Esophagus muscularis mucosa (tissue), 4 donors: ENCODE measurements at regions not wholly inside any gene's neighbourhood (a gene's known extent, or its start where the extent isn't known, plus 50 kb on each side); places are given as distances from the start of the nearest gene placed in this dataset.

Source experiments
- EP300 ChIP-seq: sonication (generic); formaldehyde crosslinking; IDR thresholded peaks from one replicate; pipeline ENCODE4 v1.6.1; 2017; ENCODE audit warnings: antibody characterized with exemption
- POLR2A ChIP-seq: fragments of 450-650 bp; IDR thresholded peaks from one replicate; pipeline ENCODE4 v1.6.1; 2017; ENCODE audit warnings: antibody characterized with exemption, moderate library complexity, mild to moderate bottlenecking, low read depth
- POLR2AphosphoS5 ChIP-seq, 2 donors: sonication (generic); formaldehyde crosslinking; IDR thresholded peaks; one replicate each; pipeline ENCODE4 v1.6.1; 2017; ENCODE audit warnings: antibody characterized with exemption in 2 of 2
- TF ChIP-seq, protein P1 (sequence below), 3 experiments: fragments of 200-600 bp in 2 of 3; fragments of 450-650 bp in 1 of 3; sonication (generic) in 2 of 3; IDR thresholded peaks; one replicate each; pipeline ENCODE4 v1.5.1; 2017 to 2019; ENCODE audit warnings: antibody characterized with exemption in 3 of 3, mild to moderate bottlenecking in 2 of 3, moderate library complexity in 1 of 3

DNA sequence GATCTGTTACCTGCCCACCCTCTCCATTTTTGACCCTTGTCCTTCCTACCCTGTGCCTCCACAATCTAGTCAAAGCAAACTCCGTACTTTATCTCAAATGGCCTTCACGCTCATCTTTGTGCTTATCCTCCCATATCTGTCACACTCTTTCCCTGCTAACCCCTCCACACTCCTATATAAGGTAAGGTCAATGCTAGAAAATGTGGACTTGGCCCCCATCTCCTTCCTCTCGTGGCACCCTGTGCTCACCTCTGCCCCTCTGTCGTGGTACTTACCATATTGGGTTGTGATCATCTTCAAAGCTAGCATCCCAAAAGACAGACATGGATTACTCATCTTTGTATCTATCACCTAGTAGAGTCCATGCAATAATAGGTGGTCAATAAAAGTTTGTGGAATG, 127.6 kb upstream of the FOXQ1 start:
- TF ChIP-seq POLR2AphosphoS5 (IDR thresholded peaks at IDR 0.05) (no peak), POLR2A (no peak), EP300 (no peak)
- TF ChIP-seq, protein P1, sequence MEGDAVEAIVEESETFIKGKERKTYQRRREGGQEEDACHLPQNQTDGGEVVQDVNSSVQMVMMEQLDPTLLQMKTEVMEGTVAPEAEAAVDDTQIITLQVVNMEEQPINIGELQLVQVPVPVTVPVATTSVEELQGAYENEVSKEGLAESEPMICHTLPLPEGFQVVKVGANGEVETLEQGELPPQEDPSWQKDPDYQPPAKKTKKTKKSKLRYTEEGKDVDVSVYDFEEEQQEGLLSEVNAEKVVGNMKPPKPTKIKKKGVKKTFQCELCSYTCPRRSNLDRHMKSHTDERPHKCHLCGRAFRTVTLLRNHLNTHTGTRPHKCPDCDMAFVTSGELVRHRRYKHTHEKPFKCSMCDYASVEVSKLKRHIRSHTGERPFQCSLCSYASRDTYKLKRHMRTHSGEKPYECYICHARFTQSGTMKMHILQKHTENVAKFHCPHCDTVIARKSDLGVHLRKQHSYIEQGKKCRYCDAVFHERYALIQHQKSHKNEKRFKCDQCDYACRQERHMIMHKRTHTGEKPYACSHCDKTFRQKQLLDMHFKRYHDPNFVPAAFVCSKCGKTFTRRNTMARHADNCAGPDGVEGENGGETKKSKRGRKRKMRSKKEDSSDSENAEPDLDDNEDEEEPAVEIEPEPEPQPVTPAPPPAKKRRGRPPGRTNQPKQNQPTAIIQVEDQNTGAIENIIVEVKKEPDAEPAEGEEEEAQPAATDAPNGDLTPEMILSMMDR (IDR thresholded peaks at IDR 0.05) = no peak
